ENCODE measurements at regions not wholly inside any gene's neighbourhood (a gene's known extent, or its start where the extent isn't known, plus 50 kb on each side); places are given as distances from the start of the nearest gene placed in this dataset.
A peak's percentile ranks its signal among the peaks of the same experiment; 100 is the strongest.

DNA sequence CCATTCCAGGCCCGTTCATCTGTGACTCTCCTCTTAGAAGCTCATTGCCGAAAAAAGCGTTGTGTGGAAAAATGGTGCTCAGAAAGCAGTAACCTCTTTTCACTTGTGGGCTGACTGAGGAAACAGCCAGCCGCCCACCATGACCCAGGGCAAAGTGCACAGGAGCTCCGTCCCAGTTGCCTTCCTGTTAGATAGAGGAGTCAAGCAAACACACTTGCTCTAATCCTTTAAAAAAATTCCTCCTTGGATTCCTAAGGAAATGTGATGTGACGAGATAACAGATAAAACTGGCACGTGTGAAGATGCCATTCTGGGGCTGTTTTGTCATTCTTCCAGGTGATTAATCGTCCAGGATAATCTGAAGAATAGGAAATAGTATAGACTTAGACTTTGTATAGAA lies 396.8 kb upstream of the DDHD1 start:
- DNase-seq, result no peak
- no peak overlapping the region for H3K4me3 ChIP-seq (replicated peaks in 1 of 3)
- intact Hi-C loops (cut with DNase I), result loop anchor here (10.0 kb wide), 1 partner anchor 625 kb away; no protein-coding TSS in a partner anchor
- H3K4me1 ChIP-seq, result no peaks in the 10 kb centered on the region
- no peaks in the 10 kb centered on the region for H3K27me3 ChIP-seq
- no peaks in the 10 kb centered on the region for H3K9me3 ChIP-seq
- H3K27ac ChIP-seq, result no peak overlapping the region
- no peak for TF ChIP-seq CTCF (IDR thresholded peaks at IDR 0.05)
- TF ChIP-seq POLR2A (IDR thresholded peaks at IDR 0.05), result no peak
- no peaks in the 10 kb centered on the region for H3K36me3 ChIP-seq
- 58 to 59% methylated on average over 8 of the region's 8 CpGs for WGBS, 2 donors

- intact Hi-C loops (cut with DNase I), result loop anchor here (10.0 kb wide), 1 partner anchor 627 kb away; no protein-coding TSS in a partner anchor
- Histone ChIP-seq H3K27ac (no peak overlapping the region), H3K4me1 (peaks cover 6 to 7% of the 10 kb centered on the region in 2 donors), H3K4me3 (replicated peaks in 1 of 3) (no peak overlapping the region), H3K36me3 (no peaks in the 10 kb centered on the region), H3K9me3 (no peaks in the 10 kb centered on the region), H3K27me3 (no peaks in the 10 kb centered on the region)
- no peak for DNase-seq
- WGBS, 2 donors, result 93 to 100% methylated on average over 1 of the region's 1 CpG
- TF ChIP-seq CTCF (IDR thresholded peaks at IDR 0.05) (no peak), POLR2A (IDR thresholded peaks at IDR 0.05) (no peak)
Observed at GRCh38 chr14:53547593-53547992, 394.5 kb upstream of the DDHD1 start.

DNA sequence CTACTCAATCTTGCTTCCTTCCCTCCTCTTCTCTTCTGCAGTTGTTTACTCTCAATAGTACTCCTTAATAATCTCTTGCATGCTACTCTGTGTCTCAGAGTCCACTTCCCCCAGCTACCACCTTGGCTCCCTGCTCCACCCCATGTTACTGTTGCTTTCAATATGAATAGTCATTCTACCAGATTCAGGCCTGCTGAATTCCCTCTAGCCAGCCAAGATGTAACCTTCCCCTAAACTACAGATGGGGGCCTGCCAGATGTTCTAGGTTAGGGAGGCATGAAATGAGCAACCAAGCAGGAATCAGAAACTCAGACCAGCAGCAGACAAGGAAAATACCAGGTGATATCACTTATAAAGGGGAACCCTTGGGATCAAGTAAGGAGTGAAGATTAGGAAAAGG lies 392.1 kb upstream of the DDHD1 start:
- H3K9me3 ChIP-seq, result no peaks in the 10 kb centered on the region
- no peak for DNase-seq
- H3K4me1 ChIP-seq, result peaks cover 9% of the 10 kb centered on the region in 2 donors
- TF ChIP-seq POLR2A (IDR thresholded peaks at IDR 0.05) (no peak), CTCF (IDR thresholded peaks at IDR 0.05) (no peak)
- no peak overlapping the region for H3K27ac ChIP-seq
- no peaks in the 10 kb centered on the region for H3K36me3 ChIP-seq
- intact Hi-C loops (cut with DNase I), result loop anchor here (10.0 kb wide), 1 partner anchor 630 kb away; no protein-coding TSS in a partner anchor
- no peaks in the 10 kb centered on the region for H3K27me3 ChIP-seq
- H3K4me3 ChIP-seq (replicated peaks in 1 of 3), result no peak overlapping the region

- Histone ChIP-seq H3K27ac (peak overlapping the region in 1 of 3 donors; percentile 31), H3K9me3 (no peaks in the 10 kb centered on the region), H3K27me3 (no peaks in the 10 kb centered on the region), H3K4me1 (peaks cover 9 to 12% of the 10 kb centered on the region in 2 donors), H3K36me3 (no peaks in the 10 kb centered on the region), H3K4me3 (replicated peaks in 1 of 3) (no peak overlapping the region)
- intact Hi-C loops (cut with DNase I), result loop anchor here (5.0 to 10.0 kb wide), 2 partner anchors 632 to 805 kb away; no protein-coding TSS in a partner anchor
- no peak for TF ChIP-seq CTCF (IDR thresholded peaks at IDR 0.05)
- DNase-seq, result peak; percentile 64 to 66
- 17 to 26% methylated on average over 3 of the region's 3 CpGs for WGBS, 2 donors
Observed at GRCh38 chr14:53542732-53543131, 389.6 kb upstream of the DDHD1 start.

GRCh38 chr14:53541411-53541810 lies 388.3 kb upstream of the DDHD1 start:
- Histone ChIP-seq H3K4me3 (replicated peaks in 1 of 3) (no peak overlapping the region), H3K9me3 (no peaks in the 10 kb centered on the region), H3K27me3 (no peaks in the 10 kb centered on the region), H3K36me3 (no peaks in the 10 kb centered on the region), H3K27ac (no peak overlapping the region), H3K4me1 (peaks cover 9 to 16% of the 10 kb centered on the region in 2 donors)
- intact Hi-C loops (cut with DNase I), result loop anchor here (5.0 to 10.0 kb wide), 2 partner anchors 633 to 806 kb away; no protein-coding TSS in a partner anchor
- TF ChIP-seq POLR2A (IDR thresholded peaks at IDR 0.05) (no peak), CTCF (IDR thresholded peaks at IDR 0.05) (no peak)
- DNase-seq, result no peak

All from thyroid gland (tissue), 4 donors.